ENCODE measurements at regions not wholly inside any gene's neighbourhood (a gene's known extent, or its start where the extent isn't known, plus 50 kb on each side); places are given as distances from the start of the nearest gene placed in this dataset.
A peak's percentile ranks its signal among the peaks of the same experiment; 100 is the strongest.
"Not testable (repeated sequence)": the region's sequence is repeated elsewhere in the genome, so short reads cannot be mapped to it uniquely, and the experiment has no call there.

DNA sequence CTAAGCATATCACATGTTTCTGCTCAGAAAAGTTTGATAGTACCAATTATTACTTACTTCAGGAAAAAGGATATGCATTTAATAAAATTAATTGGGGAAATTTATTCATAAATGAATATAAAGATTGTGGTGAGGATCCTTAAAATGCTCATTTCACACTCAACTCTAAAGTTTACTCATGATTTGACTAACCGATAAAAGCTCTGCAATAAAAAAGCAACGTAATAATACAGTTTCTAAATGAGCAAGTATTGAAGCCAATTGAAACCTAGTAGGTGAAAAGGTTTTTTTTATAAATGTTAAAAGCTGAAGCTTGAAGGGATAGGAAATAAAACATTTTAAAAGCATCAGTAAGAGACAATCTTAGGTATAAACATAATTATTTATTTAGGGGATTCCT, 308.3 kb upstream of the STEAP1 start:
- intact Hi-C loops (cut with DNase I) = no loop called here
- DNase-seq = no peak
- ATAC-seq = no peak

DNA sequence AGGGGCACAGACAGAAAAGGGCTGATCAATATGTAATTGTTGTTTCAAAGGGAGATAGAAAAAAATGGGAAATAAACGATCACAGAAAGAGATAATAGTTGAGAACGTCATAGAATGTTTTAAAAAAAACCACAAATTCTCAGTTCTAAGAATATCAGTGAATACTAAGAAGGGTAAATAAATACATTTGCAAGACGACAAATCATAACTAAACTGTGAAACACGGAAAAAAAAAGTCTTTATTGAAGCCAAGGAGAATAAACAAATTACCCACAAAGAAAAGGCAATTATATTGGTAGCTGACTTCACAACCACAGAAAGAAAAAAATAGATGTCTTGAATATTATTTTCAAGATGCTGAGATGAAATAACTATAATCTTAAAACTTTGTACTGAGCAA, 305.2 kb upstream of the STEAP1 start:
- no peak for DNase-seq
- intact Hi-C loops (cut with DNase I) = no loop called here
- no peak for ATAC-seq

DNA sequence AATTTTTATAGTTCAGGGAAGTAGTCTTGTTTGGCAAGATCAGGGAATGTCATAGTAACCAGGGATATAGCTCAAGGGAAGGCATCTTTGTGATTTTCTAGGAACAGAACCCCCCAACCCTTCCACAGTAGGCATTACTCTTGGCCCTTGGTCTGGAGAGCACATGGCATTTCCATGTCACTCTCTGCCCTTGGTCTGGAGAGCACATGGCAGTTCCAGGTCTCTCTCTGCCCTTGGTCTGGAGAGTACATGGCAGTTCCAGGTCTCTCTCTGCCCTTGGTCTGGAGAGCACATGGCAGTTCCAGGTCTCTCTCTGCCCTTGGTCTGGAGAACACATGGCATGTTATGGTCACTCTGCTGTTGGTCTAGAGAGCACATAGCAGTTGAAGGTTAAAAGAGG, 297.2 kb upstream of the STEAP1 start:
- intact Hi-C loops (cut with DNase I); DNase-seq; ATAC-seq: not testable (repeated sequence)

DNA sequence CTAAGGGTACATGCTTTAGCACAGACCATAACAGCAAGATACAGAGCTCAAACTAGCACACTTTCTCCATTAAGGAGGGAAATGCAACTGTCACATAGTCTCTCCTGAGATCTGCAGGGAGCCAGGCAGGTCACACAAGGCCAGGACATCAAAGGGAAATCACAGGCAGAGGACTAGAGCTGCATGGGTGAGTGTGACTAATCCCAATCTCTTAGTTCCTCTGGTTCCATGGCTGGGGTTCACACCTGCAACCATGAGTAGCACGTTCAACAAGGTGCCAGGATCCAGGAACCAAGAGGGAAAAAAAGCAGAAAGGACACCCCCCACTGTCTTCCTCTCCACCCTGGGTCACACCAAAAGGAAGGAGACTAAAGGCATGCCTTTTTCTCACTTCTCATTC, 296.5 kb upstream of the STEAP1 start:
- intact Hi-C loops (cut with DNase I) = no loop called here
- ATAC-seq (no peak), DNase-seq (no peak)

DNA sequence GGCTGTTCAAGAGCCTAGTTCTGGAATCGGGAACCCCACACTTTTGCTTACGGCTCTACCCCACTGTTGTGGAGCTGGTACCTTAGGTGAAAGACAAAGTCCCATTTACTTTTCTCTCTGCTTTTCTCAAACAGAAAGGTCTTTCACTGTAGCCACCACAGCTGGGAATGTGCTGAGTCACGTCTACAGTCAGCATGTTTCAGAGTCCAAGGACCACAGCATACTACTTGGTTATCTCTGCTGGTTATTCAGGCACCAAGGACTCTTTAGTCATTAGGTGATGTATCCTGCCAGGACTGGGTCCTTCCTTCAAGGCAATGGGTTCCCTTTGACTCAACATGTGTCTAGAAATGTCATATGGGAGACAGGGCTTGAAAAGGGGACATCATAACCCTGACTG, 266.8 kb upstream of the STEAP1 start:
- intact Hi-C loops (cut with DNase I) = no loop called here
- DNase-seq = no peak
- ATAC-seq = no peak

DNA sequence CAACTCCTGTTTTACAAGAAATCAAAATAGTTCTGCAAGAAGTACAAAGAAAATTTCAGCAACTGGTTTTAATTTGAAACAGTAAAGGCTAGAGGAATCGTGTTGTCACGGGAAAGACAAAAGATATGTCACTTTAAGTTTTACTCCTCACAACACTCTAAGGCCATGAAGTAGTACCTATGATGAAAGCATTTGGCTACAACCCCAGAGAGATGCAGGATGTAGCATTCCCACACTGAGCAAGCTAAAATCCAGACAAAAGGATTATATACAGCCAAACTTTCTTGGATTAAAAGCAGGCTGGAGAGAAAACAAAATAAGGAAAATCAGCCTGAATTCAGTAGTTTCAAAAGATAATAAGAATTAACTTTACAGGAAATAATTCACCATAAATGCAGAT, 245.5 kb upstream of the STEAP1 start:
- no peak for DNase-seq
- intact Hi-C loops (cut with DNase I) = no loop called here
- no peak for ATAC-seq

DNA sequence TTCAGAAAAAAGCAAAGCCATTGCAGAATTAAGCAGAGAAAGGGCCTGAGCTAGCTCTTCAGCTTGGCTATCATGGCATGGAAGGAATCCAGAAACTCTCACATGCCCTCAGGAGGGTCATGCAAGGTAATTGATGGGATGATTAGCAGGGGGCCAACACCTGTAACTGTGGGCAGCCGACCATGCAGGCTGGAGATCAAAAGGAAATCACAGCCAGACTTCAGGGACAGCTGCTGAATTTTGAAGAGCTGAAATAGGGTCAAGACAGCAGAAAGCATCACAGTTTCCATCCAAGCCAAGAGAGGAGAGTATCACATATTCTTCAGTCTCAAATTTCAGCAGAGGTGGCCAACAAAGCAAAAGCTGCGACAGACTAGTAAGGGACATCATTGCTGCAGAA, 239.6 kb upstream of the STEAP1 start:
- intact Hi-C loops (cut with DNase I) = no loop called here
- ATAC-seq (no peak), DNase-seq (no peak)

DNA sequence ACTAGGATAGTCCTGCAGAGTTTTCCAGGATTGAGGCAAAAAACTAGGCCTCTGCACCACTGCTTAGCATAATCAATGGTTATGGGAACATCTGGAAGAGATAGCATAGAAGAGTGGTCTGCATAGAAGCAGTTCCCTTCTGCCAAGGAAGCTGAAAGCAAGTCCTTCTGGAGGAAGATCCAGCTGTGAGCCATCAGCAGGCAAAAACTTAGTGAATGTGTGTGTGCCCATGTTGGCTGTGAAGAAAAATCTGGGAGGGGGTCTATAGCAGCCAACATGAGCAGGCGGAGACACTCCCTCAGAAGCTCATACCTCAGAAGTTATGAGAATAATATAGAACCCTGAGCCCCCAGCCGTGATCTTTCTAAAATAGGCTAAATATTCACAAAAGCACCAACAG, 228.1 kb upstream of the STEAP1 start:
- intact Hi-C loops (cut with DNase I) = no loop called here
- no peak for DNase-seq
- no peak for ATAC-seq

DNA sequence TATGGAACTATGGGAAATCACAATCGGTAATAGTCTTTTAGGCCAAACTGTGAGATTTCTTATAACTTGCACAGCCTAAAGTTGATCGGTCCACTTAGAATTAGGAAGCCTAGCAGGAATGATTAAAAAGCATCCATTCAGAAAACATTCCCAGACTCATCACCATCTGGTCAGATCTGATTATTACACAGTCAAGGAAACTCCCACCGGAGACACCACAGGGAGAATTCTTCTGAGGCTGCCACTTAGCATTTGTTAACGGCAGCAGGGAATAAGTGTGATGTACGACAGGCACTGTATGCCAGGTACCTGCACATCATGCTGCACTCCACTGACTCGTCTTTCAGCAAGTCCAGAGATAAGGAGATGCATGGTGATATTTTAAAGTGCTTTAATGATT, 227.6 kb upstream of the STEAP1 start:
- ATAC-seq = no peak
- DNase-seq = no peak
- intact Hi-C loops (cut with DNase I) = no loop called here

DNA sequence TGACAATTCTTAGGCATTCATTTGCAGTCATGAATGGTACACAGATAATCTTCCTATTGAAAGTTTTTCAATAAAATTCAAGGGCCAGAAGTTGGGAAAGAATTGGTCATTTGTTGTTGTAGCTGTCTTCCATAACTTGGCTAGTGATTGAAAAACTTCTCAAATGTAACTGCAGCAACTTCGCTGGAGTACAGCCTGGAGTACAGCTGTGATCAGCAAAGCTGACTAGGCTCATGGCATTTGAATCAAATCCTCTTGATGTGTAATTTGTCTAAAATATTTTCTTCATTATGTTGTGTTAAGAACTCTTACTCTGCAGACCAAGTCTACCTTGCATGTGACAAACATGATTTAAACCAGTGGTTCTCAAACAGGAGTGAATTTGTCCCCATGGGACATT, 226.5 kb upstream of the STEAP1 start:
- no peak for DNase-seq
- ATAC-seq = peak; percentile 38 to 63
- intact Hi-C loops (cut with DNase I) = no loop called here

DNA sequence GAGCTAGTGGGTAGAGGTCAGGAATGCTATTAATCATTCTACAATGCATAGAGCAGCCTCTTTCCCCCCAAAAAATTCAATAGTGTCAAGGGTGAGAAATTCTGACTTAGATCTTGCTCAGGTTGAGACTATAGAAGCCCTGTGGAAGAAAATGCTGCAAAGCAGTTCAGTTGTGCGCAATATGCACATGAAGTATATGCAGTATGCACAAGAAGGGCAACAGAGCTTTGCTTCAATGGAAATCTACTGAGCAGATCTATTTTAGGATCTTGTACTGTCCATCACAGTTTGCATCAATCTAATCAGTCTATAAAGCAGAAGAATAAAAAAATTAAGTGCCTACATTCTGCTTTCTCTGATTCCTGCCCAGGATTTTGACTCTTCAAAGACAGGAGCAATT, 225.8 kb upstream of the STEAP1 start:
- DNase-seq = no peak
- no peak for ATAC-seq
- intact Hi-C loops (cut with DNase I) = no loop called here

DNA sequence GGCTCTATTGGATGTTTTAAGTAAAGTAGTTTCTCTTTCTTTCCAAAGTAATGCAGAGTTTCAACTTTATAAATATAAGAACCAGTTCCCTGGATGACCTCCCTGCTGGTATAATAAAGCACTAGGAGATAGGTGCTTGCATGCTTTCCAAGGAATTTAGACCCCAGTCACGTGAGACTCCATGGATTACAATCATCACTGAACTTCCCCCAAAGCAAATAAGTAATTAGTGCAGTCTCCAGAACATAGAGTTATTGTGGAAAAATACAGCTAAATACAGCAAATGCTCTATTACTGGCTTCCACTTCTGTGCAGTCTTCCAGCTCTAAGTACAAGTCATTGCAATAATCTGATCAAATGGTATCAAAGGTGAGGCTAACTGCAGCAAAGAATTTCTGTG, 220.2 kb upstream of the STEAP1 start:
- DNase-seq = no peak
- ATAC-seq = no peak
- intact Hi-C loops (cut with DNase I) = no loop called here

DNA sequence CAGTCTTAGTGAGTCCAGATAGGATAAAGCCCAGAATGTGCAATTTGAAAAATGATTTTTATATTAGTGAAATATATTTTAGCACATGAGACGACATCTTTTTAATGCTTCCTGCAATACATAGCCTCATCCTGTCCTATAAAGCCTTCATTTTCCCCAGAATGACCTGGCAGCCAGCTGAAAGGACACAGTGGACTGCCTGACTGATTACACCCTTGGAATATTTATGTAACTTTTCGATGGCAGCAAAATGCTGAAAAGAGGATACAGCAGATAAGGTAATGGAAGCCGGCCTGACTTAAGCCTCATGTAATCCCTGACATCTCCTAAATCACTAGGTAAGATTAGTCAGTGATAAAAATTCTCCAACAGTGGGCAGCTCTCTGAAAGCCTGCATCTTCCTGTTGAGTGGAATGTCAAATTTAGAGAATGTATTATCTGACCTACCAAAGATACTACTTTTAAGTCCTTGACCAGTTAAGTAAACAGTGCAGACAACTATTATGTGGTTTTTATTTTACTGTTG, 210.7 kb upstream of the STEAP1 start:
- intact Hi-C loops (cut with DNase I) = no loop called here
- ATAC-seq (no peak), DNase-seq (no peak)

DNA sequence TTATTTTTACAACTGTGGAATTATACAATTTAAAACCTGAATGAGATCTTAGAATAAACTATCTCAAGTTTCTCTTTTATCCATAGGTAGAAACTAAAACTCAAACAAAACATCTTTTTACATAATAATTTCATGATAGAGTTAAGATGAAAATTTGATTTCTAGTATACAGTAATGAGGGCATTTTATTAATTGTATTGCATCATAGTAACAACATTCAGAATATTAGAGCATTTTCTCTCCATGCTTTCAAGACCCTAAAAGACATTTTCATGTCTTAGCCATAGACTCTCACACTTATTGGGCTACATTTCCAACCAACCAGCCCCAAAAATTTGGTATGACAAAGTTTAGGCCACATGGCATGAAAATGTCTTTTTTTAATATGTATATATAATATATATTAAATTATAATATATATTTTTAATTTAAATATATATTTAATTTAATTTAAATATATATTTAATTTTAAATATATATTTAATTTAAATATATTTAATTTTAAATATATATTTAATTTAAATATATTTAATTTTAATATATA, 195.7 kb upstream of the STEAP1 start:
- ATAC-seq (no peak), DNase-seq (no peak)
- intact Hi-C loops (cut with DNase I) = no loop called here

DNA sequence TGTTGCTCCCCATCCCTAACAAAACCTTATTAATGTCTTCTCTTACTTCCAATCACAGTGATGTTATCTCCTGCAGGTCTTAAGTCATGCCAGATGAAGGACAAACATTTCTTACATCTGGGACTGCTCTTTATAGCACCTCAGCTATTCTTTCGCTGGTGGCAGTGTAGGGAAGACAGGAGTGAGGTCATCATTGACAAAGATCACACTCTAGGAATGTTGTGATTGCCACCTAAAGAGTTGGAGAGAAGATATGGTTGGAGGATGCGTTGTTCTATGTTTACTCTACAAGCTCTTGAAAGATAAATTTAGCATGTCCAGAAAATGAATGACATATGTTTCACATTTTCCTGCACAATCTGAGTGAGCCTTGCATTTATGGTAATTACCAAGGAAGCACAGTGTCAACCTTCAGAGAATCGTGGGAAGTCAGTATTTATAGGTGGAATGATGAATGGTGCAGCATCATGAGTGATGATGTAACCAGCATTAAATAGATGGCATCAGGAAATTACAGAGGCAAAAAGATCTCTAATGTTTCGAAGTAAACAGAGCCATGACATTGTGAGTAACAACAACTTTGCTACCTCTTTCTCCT, 188.1 kb upstream of the STEAP1 start:
- intact Hi-C loops (cut with DNase I) = no loop called here
- ATAC-seq = no peak

DNA sequence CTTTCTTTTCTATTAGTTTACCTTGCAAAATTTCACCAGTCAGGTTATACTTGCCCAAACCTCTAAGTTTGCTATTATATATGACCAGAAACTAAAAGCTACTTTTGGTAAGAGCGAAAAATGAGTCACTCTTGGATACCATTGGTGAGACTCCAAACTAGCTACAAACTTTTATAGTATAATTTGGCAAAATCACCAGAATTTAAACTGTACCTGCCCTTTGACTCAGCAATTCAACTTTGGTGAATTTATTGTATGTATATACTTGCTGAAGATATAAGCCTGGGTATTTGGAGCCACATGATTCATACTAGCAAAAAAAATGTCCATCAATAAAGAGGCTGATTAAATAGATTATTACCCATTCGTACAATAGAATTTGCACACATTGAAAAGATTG, 178.7 kb upstream of the STEAP1 start:
- DNase-seq (no peak), ATAC-seq (no peak)
- intact Hi-C loops (cut with DNase I) = no loop called here

More for the DNA sequence above, 188.1 kb upstream of the STEAP1 start:
- no peak for DNase-seq

DNA sequence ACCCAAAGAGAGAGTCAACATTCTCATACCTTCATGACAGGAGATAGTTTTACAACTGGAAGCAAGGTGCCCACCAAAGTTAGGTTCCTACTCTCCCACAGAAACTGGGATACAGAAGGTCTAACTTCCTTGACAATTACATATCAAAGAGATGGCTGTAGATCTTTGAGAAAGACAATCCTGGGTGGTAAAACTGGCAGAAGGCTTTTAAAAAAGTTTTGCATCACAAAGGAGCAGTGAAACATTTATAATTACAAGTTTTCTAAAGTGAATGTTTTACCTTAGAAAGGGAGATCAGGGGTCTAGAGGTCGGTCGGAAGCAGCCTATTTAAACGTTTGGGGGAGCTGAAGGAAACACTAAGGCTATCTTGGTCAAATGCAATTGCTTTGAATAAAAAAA, 166.6 kb upstream of the STEAP1 start:
- ATAC-seq = no peak
- intact Hi-C loops (cut with DNase I) = no loop called here
- no peak for DNase-seq

DNA sequence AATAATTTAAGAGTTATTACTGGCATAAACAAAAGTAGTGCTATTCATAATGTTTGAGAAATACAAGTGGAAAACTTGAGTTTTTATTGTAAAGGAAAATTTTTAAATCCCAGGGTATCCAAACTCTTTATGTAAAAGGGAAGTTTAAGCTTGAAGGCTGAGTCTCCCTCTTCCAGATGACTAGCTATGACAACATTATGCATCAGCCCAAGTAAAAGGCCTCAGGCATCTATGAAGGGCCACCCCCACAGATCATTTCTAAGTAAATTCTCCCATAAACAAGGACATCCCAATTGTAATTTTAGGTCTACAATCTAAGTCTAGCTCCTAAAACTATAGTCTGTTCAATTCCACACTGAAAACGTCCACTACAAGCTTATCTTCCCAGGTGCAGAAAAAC, 166.2 kb upstream of the STEAP1 start:
- no peak for ATAC-seq
- intact Hi-C loops (cut with DNase I) = no loop called here
- no peak for DNase-seq

DNA sequence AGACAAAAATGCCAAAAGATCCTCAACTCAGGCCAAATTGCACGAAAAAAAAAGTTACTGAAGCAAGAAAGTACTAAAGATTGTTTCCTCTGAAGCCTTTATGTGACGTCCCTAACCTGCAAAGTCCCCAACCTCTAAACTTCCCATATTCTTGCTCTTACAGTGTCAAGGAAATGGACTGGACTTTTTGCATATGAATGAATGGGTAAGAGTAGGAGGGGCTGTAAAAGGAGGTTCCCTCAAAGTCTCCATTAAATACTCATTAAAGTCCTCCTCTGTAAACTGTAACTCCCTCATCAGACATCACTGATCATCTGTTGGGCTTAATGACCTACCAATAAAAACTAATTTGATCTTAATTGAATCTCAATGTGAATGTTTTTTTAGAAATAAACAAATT, 164.8 kb upstream of the STEAP1 start:
- DNase-seq (no peak), ATAC-seq (no peak)
- intact Hi-C loops (cut with DNase I) = no loop called here

DNA sequence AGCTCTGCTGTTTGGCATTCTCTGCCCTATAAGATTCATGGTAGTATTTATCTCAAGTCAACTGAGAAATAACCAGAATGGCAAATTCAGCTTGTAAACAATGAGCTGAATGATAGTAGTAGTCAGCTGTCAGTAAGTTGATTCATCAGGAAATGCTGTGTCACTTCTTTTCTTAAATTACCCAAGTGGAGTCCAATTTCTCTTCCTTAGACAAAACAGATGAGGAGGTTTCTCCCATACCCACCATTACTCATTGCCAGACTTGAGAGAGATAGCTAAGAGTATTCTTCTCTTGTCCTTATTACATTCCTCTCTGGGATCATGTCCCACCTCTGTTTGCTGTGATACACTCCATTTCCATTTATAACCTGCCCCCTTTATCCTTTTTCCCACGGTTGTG, 159.8 kb upstream of the STEAP1 start:
- intact Hi-C loops (cut with DNase I) = no loop called here
- ATAC-seq (no peak), DNase-seq (no peak)

DNA sequence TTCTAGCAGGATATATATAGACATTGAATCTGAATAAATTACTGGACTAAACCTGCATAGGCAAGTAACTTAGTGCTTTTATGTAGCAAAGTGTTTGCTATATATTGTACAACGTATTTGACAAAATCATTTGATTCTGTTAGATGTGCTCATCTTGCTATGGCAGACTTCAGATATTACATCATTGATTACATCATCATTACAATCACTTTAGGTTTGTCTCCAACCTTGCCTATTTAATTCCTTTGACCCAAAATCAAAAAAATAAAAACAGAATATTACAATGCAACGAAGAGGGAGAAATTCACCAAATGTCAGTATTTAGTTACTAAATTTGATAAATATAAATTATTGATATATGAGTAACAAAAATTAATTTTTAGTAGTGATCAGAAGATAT, 155.7 kb upstream of the STEAP1 start:
- no peak for DNase-seq
- intact Hi-C loops (cut with DNase I) = no loop called here
- no peak for ATAC-seq

DNA sequence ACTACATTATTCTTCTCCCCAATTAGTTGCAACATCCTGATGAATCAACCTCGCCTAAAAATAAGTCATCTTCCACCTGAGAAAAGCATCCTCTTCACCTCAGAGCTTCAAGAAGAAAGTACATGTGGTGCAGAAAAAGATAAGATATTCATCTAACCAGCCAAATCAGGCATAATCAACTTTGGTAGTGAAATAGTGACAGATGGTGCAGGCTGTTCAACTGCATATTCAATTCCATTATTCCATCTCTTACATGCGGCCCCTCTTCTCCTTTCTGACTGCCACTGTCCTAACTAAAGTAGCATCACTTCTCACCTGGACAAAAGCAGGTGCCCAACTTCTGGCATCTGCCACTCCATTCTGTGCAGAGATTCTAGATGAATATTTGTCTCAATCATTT, 148.4 kb upstream of the STEAP1 start:
- no peak for ATAC-seq
- no peak for DNase-seq
- intact Hi-C loops (cut with DNase I) = no loop called here
